ENCODE measurements at regions not wholly inside any gene's neighbourhood (a gene's known extent, or its start where the extent isn't known, plus 50 kb on each side); places are given as distances from the start of the nearest gene placed in this dataset.

GRCh38 chr11:131206671-131207070 lies 163.7 kb upstream of the NTM start:
- DNase-seq (ENCODE audit: low spot score), result no peak
- TF ChIP-seq CTCF (IDR thresholded peaks at IDR 0.05; ENCODE audit: extremely low read depth, missing control alignments), result no peak

- TF ChIP-seq CTCF (IDR thresholded peaks at IDR 0.05; ENCODE audit: extremely low read depth, missing control alignments), result no peak
- no peak for DNase-seq (ENCODE audit: low spot score)
Observed at GRCh38 chr11:131207901-131208300, 162.5 kb upstream of the NTM start.

- peak; percentile 48 for DNase-seq (ENCODE audit: low spot score)
- TF ChIP-seq CTCF (IDR thresholded peaks at IDR 0.05; ENCODE audit: extremely low read depth, missing control alignments), result peak; percentile 71
Observed at GRCh38 chr11:131217313-131218310, 152.8 kb upstream of the NTM start.

- no peak for TF ChIP-seq CTCF (IDR thresholded peaks at IDR 0.05; ENCODE audit: extremely low read depth, missing control alignments)
Observed at GRCh38 chr11:131218542-131218941, 151.9 kb upstream of the NTM start.

GRCh38 chr11:131219646-131220045 lies 150.8 kb upstream of the NTM start:
- TF ChIP-seq CTCF (IDR thresholded peaks at IDR 0.05; ENCODE audit: extremely low read depth, missing control alignments), result no peak
- no peak for DNase-seq (ENCODE audit: low spot score)

More at GRCh38 chr11:131218542-131218941, 151.9 kb upstream of the NTM start:
- DNase-seq (ENCODE audit: low spot score), result no peak

GRCh38 chr11:131223198-131223991 lies 147.0 kb upstream of the NTM start:
- DNase-seq (ENCODE audit: low spot score), result no peak

More at GRCh38 chr11:131223198-131223991, 147.0 kb upstream of the NTM start:
- TF ChIP-seq CTCF (IDR thresholded peaks at IDR 0.05; ENCODE audit: extremely low read depth, missing control alignments), result no peak
